ENCODE measurements at regions not wholly inside any gene's neighbourhood (a gene's known extent, or its start where the extent isn't known, plus 50 kb on each side); places are given as distances from the start of the nearest gene placed in this dataset.

DNA sequence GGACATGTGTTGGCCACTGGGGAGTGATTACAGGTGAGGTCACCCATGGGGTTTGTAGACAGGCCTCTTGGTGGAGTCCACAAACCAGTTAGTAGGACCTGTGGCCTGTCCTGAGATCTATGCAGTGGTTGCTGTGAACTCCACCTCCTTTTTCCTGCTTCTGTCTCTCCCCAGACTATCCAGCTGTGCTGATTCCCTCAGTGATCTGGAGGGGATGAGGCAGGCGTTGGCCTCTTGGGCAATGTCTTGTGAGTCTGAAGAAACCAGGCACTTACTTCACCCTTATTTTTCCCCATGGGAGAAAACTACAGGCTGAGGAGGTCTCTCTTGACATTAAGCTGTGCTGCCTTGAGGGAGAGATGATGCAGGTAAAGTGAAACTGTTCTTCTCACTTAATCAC is 257.2 kb upstream of the PRICKLE1 start:
- Histone ChIP-seq H3K9me3 (replicated peaks in 1 of 3) (no peaks in the 10 kb centered on the region), H3K27me3 (no peaks in the 10 kb centered on the region), H3K36me3 (replicated peaks in 1 of 2) (no peaks in the 10 kb centered on the region), H3K27ac (no peak overlapping the region), H3K4me1 (replicated peaks in 1 of 2) (no peaks in the 10 kb centered on the region), H3K4me3 (no peak overlapping the region)
- intact Hi-C loops (cut with DNase I) = no loop called here
- WGBS, 4 donors = 56 to 83% (median 74%) methylated on average over 1 of the region's 1 CpG
- TF ChIP-seq, protein P1, sequence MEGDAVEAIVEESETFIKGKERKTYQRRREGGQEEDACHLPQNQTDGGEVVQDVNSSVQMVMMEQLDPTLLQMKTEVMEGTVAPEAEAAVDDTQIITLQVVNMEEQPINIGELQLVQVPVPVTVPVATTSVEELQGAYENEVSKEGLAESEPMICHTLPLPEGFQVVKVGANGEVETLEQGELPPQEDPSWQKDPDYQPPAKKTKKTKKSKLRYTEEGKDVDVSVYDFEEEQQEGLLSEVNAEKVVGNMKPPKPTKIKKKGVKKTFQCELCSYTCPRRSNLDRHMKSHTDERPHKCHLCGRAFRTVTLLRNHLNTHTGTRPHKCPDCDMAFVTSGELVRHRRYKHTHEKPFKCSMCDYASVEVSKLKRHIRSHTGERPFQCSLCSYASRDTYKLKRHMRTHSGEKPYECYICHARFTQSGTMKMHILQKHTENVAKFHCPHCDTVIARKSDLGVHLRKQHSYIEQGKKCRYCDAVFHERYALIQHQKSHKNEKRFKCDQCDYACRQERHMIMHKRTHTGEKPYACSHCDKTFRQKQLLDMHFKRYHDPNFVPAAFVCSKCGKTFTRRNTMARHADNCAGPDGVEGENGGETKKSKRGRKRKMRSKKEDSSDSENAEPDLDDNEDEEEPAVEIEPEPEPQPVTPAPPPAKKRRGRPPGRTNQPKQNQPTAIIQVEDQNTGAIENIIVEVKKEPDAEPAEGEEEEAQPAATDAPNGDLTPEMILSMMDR (IDR thresholded peaks at IDR 0.05) = no peak
- no peak for TF ChIP-seq POLR2A (IDR thresholded peaks at IDR 0.05)
- DNase-seq = no peak

GRCh38 chr12:42834062-42834461 is 244.5 kb upstream of the PRICKLE1 start:
- no peak for DNase-seq
- no peak overlapping the region for H3K4me3 ChIP-seq
- no peaks in the 10 kb centered on the region for H3K4me1 ChIP-seq (replicated peaks in 1 of 2)
- intact Hi-C loops (cut with DNase I) = no loop called here
- no peak for TF ChIP-seq POLR2A (IDR thresholded peaks at IDR 0.05)
- TF ChIP-seq, protein P1 (IDR thresholded peaks at IDR 0.05) = no peak
- H3K27me3 ChIP-seq = no peaks in the 10 kb centered on the region
- no peaks in the 10 kb centered on the region for H3K36me3 ChIP-seq (replicated peaks in 1 of 2)
- 71 to 83% (median 80%) methylated on average over 2 of the region's 2 CpGs for WGBS, 4 donors
- H3K27ac ChIP-seq = no peak overlapping the region
- H3K9me3 ChIP-seq (replicated peaks in 1 of 3) = no peaks in the 10 kb centered on the region

DNA sequence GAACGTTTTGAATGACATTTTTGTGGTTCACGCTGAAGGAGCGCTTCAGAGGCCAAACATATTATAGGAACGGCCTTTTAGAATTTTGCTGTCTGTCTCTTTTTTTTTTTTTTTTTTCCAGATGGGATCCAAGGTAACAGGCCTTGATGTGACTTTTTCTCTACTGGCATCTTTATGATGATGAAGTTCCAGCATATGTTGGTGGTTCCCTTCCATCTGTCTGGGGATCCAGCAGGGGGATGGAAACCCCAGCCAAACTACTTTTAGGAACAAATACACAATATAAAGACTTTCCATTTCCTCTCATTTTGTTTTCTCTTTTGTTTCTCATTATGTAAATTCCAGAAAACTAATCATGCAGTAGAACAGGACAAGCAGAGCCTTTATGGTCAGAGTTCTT is 239.3 kb upstream of the PRICKLE1 start:
- intact Hi-C loops (cut with DNase I) = no loop called here
- WGBS, 4 donors = 75 to 86% (median 81%) methylated on average over 4 of the region's 4 CpGs
- Histone ChIP-seq H3K4me3 (no peak overlapping the region), H3K9me3 (replicated peaks in 1 of 3) (peaks cover 0 to 5% (median 0%) of the 10 kb centered on the region in 3 donors), H3K27ac (no peak overlapping the region), H3K36me3 (replicated peaks in 1 of 2) (no peaks in the 10 kb centered on the region), H3K4me1 (replicated peaks in 1 of 2) (no peaks in the 10 kb centered on the region), H3K27me3 (no peaks in the 10 kb centered on the region)
- no peak for TF ChIP-seq POLR2A (IDR thresholded peaks at IDR 0.05)
- TF ChIP-seq, protein P1 (IDR thresholded peaks at IDR 0.05) = no peak
- no peak for DNase-seq

GRCh38 chr12:42824327-42824726 is 234.8 kb upstream of the PRICKLE1 start:
- no peak for TF ChIP-seq POLR2A (IDR thresholded peaks at IDR 0.05)
- TF ChIP-seq, protein P1 (IDR thresholded peaks at IDR 0.05) = no peak
- 75 to 89% (median 80%) methylated on average over 2 of the region's 2 CpGs for WGBS, 4 donors
- Histone ChIP-seq H3K4me3 (no peak overlapping the region), H3K27ac (no peak overlapping the region), H3K9me3 (replicated peaks in 1 of 3) (peaks cover 0 to 5% (median 0%) of the 10 kb centered on the region in 3 donors), H3K27me3 (no peaks in the 10 kb centered on the region), H3K36me3 (replicated peaks in 1 of 2) (no peaks in the 10 kb centered on the region), H3K4me1 (replicated peaks in 1 of 2) (no peaks in the 10 kb centered on the region)
- no peak for DNase-seq
- intact Hi-C loops (cut with DNase I) = no loop called here

All from adrenal gland (tissue), 9 donors.